Activated CD4-positive, alpha-beta T cell treated with anti-CD3 and anti-CD28 coated beads, Interleukin-10, Interleukin-2, amounts not matched to agents 100 ng/mL and 50 ng/mL, durations not matched to agents 16 hours and 8 hours (primary cell): ENCODE measurements at regions not wholly inside any gene's neighbourhood (a gene's known extent, or its start where the extent isn't known, plus 50 kb on each side); places are given as distances from the start of the nearest gene placed in this dataset.

ENCODE experiments used
- DNase-seq: peaks from one replicate; pipeline ENCODE4 v3.0.0-alpha.2; 2020

- no peak for DNase-seq
Observed at GRCh38 chr16:63292036-63292435, 1255.8 kb upstream of the CDH8 start.

GRCh38 chr16:63289834-63290460, 1253.7 kb upstream of the CDH8 start:
- DNase-seq: peak; percentile 14

- DNase-seq: no peak
Observed at GRCh38 chr16:63287401-63287800, 1251.2 kb upstream of the CDH8 start.

GRCh38 chr16:63283721-63284120, 1247.5 kb upstream of the CDH8 start:
- DNase-seq: no peak

GRCh38 chr16:63244631-63245030, 1208.4 kb upstream of the CDH8 start:
- no peak for DNase-seq

GRCh38 chr16:63241497-63242028, 1205.3 kb upstream of the CDH8 start:
- no peak for DNase-seq

GRCh38 chr16:63239065-63239570, 1202.9 kb upstream of the CDH8 start:
- DNase-seq: no peak

GRCh38 chr16:63230421-63231040, 1194.3 kb upstream of the CDH8 start:
- no peak for DNase-seq

GRCh38 chr16:63228259-63228658, 1192.0 kb upstream of the CDH8 start:
- no peak for DNase-seq

GRCh38 chr16:63223851-63224250, 1187.6 kb upstream of the CDH8 start:
- no peak for DNase-seq

GRCh38 chr16:63216696-63217423, 1180.6 kb upstream of the CDH8 start:
- no peak for DNase-seq

- DNase-seq: no peak
Observed at GRCh38 chr16:63201851-63202250, 1165.6 kb upstream of the CDH8 start.

- no peak for DNase-seq
Observed at GRCh38 chr16:63200940-63201339, 1164.7 kb upstream of the CDH8 start.

- DNase-seq: no peak
Observed at GRCh38 chr16:63195336-63195735, 1159.1 kb upstream of the CDH8 start.

GRCh38 chr16:63192980-63193379, 1156.7 kb upstream of the CDH8 start:
- no peak for DNase-seq

- DNase-seq: no peak
Observed at GRCh38 chr16:63188086-63188771, 1152.0 kb upstream of the CDH8 start.

GRCh38 chr16:63187638-63188037, 1151.4 kb upstream of the CDH8 start:
- no peak for DNase-seq

GRCh38 chr16:63185235-63185780, 1149.1 kb upstream of the CDH8 start:
- DNase-seq: no peak

- DNase-seq: no peak
Observed at GRCh38 chr16:63183743-63184142, 1147.5 kb upstream of the CDH8 start.

GRCh38 chr16:63175313-63175712, 1139.1 kb upstream of the CDH8 start:
- DNase-seq: no peak

- DNase-seq: no peak
Observed at GRCh38 chr16:63174801-63175200, 1138.6 kb upstream of the CDH8 start.

- no peak for DNase-seq
Observed at GRCh38 chr16:63171545-63171944, 1135.3 kb upstream of the CDH8 start.

GRCh38 chr16:63169100-63169499, 1132.9 kb upstream of the CDH8 start:
- DNase-seq: no peak
